ENCODE measurements at regions not wholly inside any gene's neighbourhood (a gene's known extent, or its start where the extent isn't known, plus 50 kb on each side); places are given as distances from the start of the nearest gene placed in this dataset.

- H3K27ac ChIP-seq (ENCODE audit: low read depth, low read length, severe bottlenecking) = no peak overlapping the region
- no peak overlapping the region for H3K4me3 ChIP-seq (ENCODE audit: extremely low read depth, insufficient read depth, low read length, poor library complexity, severe bottlenecking)
- H3K9me3 ChIP-seq (ENCODE audit: control insufficient read depth, low read length) = no peaks in the 10 kb centered on the region
- no peaks in the 10 kb centered on the region for H3K4me1 ChIP-seq (ENCODE audit: control insufficient read depth, insufficient read depth, low read length, poor library complexity, severe bottlenecking)
- WGBS, 2 experiments (ENCODE audit: insufficient coverage in 2 of 2) = 91 to 92% methylated on average over 5 to 11 of the region's 14 CpGs
- H3K36me3 ChIP-seq (ENCODE audit: control insufficient read depth, insufficient read depth, low read length) = no peaks in the 10 kb centered on the region
These were observed 1038.3 kb downstream of the AMY1C start for GRCh38 chr1:104787866-104788510.

- Histone ChIP-seq H3K4me1 (ENCODE audit: control insufficient read depth, insufficient read depth, low read length, poor library complexity, severe bottlenecking) (no peaks in the 10 kb centered on the region), H3K27ac (ENCODE audit: low read depth, low read length, severe bottlenecking) (no peak overlapping the region), H3K36me3 (ENCODE audit: control insufficient read depth, insufficient read depth, low read length) (no peaks in the 10 kb centered on the region), H3K9me3 (ENCODE audit: control insufficient read depth, low read length) (no peaks in the 10 kb centered on the region), H3K4me3 (ENCODE audit: extremely low read depth, insufficient read depth, low read length, poor library complexity, severe bottlenecking) (no peak overlapping the region)
- WGBS, 2 experiments (ENCODE audit: insufficient coverage in 2 of 2) = 100% methylated on average over 1 of the region's 4 CpGs
These were observed 1041.3 kb downstream of the AMY1C start for GRCh38 chr1:104791030-104791429.

DNA sequence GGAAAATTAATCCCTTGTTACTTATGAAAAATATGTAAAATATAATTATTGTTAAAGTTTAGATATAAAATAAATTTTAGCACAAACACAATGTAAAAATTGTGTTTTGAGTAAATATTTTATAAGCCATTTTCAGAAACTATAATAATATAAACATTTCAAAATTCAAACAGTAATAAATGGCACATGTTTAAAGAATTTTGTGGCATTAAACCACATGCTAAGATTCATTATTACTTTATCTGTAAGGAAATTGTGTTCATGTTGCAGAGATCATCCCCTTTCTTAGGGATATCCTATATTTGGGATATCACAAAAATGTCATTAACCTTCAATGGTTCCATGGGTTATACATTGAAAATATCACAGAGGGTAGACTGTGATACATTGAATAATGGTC lies 1044.3 kb downstream of the AMY1C start:
- Histone ChIP-seq H3K4me1 (ENCODE audit: control insufficient read depth, insufficient read depth, low read length, poor library complexity, severe bottlenecking) (no peaks in the 10 kb centered on the region), H3K27ac (ENCODE audit: low read depth, low read length, severe bottlenecking) (no peak overlapping the region), H3K4me3 (ENCODE audit: extremely low read depth, insufficient read depth, low read length, poor library complexity, severe bottlenecking) (no peak overlapping the region), H3K9me3 (ENCODE audit: control insufficient read depth, low read length) (no peaks in the 10 kb centered on the region), H3K36me3 (ENCODE audit: control insufficient read depth, insufficient read depth, low read length) (no peaks in the 10 kb centered on the region)

DNA sequence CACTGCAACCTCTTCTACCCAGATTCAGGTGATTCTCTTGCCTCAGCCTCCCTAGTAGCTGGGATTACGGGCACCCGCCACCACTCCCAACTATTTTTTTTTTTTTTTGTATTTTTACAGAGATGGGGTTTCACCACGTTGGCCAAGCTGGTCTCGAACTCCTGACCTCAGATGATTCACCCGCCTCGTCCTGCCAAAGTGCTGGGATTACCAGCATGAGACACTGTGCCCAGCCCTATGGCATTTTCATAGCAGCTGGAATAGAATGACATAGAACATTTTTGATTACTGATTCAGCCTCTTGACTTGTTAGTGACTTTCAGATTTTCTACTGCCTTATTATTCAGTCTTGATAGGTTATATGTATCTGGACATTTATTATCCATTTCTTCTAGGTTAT lies 1046.2 kb downstream of the AMY1C start:
- whole genome bisulfite sequencing, 2 experiments (ENCODE audit: insufficient coverage in 2 of 2) = 85 to 100% methylated on average over 1 to 4 of the region's 6 CpGs
- no peaks in the 10 kb centered on the region for H3K4me1 ChIP-seq (ENCODE audit: control insufficient read depth, insufficient read depth, low read length, poor library complexity, severe bottlenecking)

GRCh38 chr1:104797982-104798381 lies 1048.3 kb downstream of the AMY1C start:
- Histone ChIP-seq H3K9me3 (ENCODE audit: control insufficient read depth, low read length) (no peaks in the 10 kb centered on the region), H3K27ac (ENCODE audit: low read depth, low read length, severe bottlenecking) (no peak overlapping the region), H3K4me3 (ENCODE audit: extremely low read depth, insufficient read depth, low read length, poor library complexity, severe bottlenecking) (no peak overlapping the region), H3K4me1 (ENCODE audit: control insufficient read depth, insufficient read depth, low read length, poor library complexity, severe bottlenecking) (no peaks in the 10 kb centered on the region), H3K36me3 (ENCODE audit: control insufficient read depth, insufficient read depth, low read length) (no peaks in the 10 kb centered on the region)
- WGBS, 2 experiments (ENCODE audit: insufficient coverage in 2 of 2) = 76 to 100% methylated on average over 2 of the region's 2 CpGs

More for the DNA sequence above, 1046.2 kb downstream of the AMY1C start:
- Histone ChIP-seq H3K27ac (ENCODE audit: low read depth, low read length, severe bottlenecking) (no peak overlapping the region), H3K36me3 (ENCODE audit: control insufficient read depth, insufficient read depth, low read length) (no peaks in the 10 kb centered on the region), H3K4me3 (ENCODE audit: extremely low read depth, insufficient read depth, low read length, poor library complexity, severe bottlenecking) (no peak overlapping the region), H3K9me3 (ENCODE audit: control insufficient read depth, low read length) (no peaks in the 10 kb centered on the region)

DNA sequence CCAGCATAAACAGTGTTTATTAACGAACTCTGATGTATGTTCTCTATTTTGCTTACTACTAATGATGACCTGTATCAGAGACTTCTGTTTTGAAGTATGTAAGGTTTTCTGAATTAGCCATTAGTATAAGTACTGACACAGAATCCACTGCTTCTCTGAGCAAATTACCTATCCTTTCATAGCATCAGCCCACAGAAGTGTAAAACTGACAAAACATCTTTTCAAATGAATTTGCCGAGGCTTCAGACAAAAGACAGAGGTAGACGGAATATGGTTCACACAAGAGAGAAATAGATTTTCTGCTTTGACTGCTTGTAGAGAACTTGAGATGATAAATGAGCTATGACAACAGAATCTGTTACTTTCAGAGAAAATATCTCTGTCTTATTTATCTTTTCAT lies 1051.6 kb downstream of the AMY1C start:
- H3K9me3 ChIP-seq (ENCODE audit: control insufficient read depth, low read length) = no peaks in the 10 kb centered on the region
- no peaks in the 10 kb centered on the region for H3K4me1 ChIP-seq (ENCODE audit: control insufficient read depth, insufficient read depth, low read length, poor library complexity, severe bottlenecking)
- WGBS, 2 experiments (ENCODE audit: insufficient coverage in 2 of 2) = 100% methylated on average over 1 of the region's 3 CpGs; no CpG with 5 or more reads in 1 of the 2 experiments
- H3K36me3 ChIP-seq (ENCODE audit: control insufficient read depth, insufficient read depth, low read length) = no peaks in the 10 kb centered on the region
- no peak overlapping the region for H3K27ac ChIP-seq (ENCODE audit: low read depth, low read length, severe bottlenecking)
- no peak overlapping the region for H3K4me3 ChIP-seq (ENCODE audit: extremely low read depth, insufficient read depth, low read length, poor library complexity, severe bottlenecking)

- Histone ChIP-seq H3K27ac (ENCODE audit: low read depth, low read length, severe bottlenecking) (no peak overlapping the region), H3K9me3 (ENCODE audit: control insufficient read depth, low read length) (no peaks in the 10 kb centered on the region), H3K4me1 (ENCODE audit: control insufficient read depth, insufficient read depth, low read length, poor library complexity, severe bottlenecking) (no peaks in the 10 kb centered on the region), H3K4me3 (ENCODE audit: extremely low read depth, insufficient read depth, low read length, poor library complexity, severe bottlenecking) (no peak overlapping the region), H3K36me3 (ENCODE audit: control insufficient read depth, insufficient read depth, low read length) (no peaks in the 10 kb centered on the region)
- WGBS, 2 experiments (ENCODE audit: insufficient coverage in 2 of 2) = 100% methylated on average over 2 of the region's 2 CpGs
These were observed 1054.4 kb downstream of the AMY1C start for GRCh38 chr1:104804147-104804546.

- Histone ChIP-seq H3K9me3 (ENCODE audit: control insufficient read depth, low read length) (no peaks in the 10 kb centered on the region), H3K27ac (ENCODE audit: low read depth, low read length, severe bottlenecking) (no peak overlapping the region), H3K4me1 (ENCODE audit: control insufficient read depth, insufficient read depth, low read length, poor library complexity, severe bottlenecking) (no peaks in the 10 kb centered on the region), H3K36me3 (ENCODE audit: control insufficient read depth, insufficient read depth, low read length) (no peaks in the 10 kb centered on the region), H3K4me3 (ENCODE audit: extremely low read depth, insufficient read depth, low read length, poor library complexity, severe bottlenecking) (no peak overlapping the region)
- WGBS, 2 experiments (ENCODE audit: insufficient coverage in 2 of 2) = 100% methylated on average over 1 of the region's 2 CpGs; no CpG with 5 or more reads in 1 of the 2 experiments
These were observed 1057.9 kb downstream of the AMY1C start for GRCh38 chr1:104807590-104807989.

DNA sequence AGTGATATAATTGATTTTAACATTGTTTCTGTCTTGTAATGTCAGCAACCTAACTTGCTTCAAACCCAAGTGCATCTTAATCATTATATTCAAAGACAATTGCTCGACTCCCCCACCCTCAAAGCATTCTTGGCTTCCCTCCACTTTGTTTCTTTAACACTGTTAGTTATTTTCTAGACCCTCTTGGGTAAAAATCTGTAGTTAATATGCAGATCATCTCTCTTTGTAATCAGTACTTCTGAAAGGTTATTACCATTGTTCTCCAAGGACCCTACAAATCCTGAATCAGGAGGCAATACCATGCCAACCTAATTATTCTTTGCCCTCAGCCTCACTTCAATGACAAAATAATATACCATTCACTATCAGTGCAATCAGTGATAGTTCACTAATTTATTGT lies 1075.7 kb downstream of the AMY1C start:
- H3K9me3 ChIP-seq (ENCODE audit: control insufficient read depth, low read length) = no peaks in the 10 kb centered on the region
- H3K27ac ChIP-seq (ENCODE audit: low read depth, low read length, severe bottlenecking) = no peak overlapping the region
- H3K4me1 ChIP-seq (ENCODE audit: control insufficient read depth, insufficient read depth, low read length, poor library complexity, severe bottlenecking) = no peaks in the 10 kb centered on the region
- no peaks in the 10 kb centered on the region for H3K36me3 ChIP-seq (ENCODE audit: control insufficient read depth, insufficient read depth, low read length)
- no CpG with 5 or more reads among the region's 1 CpG for WGBS, 2 experiments (ENCODE audit: insufficient coverage in 2 of 2)
- no peak overlapping the region for H3K4me3 ChIP-seq (ENCODE audit: extremely low read depth, insufficient read depth, low read length, poor library complexity, severe bottlenecking)

DNA sequence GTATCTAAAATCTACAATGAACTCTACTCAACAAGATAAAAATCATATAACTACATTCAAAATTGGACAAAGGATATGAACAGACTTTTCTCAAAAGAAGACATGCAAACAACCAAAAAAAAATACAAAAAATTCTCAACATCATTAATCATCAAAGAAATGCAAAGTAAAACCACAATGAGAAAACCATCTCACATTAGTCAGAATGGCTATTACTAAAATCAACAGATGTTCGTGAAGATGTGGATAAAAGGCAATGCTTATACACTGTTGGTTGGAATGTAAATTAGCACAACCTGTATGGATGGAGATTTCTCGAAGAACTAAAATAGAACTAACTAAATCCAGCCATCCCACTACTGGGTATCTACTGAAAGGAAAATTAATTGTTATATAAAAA lies 1080.8 kb downstream of the AMY1C start:
- Histone ChIP-seq H3K4me3 (ENCODE audit: extremely low read depth, insufficient read depth, low read length, poor library complexity, severe bottlenecking) (no peak overlapping the region), H3K36me3 (ENCODE audit: control insufficient read depth, insufficient read depth, low read length) (no peaks in the 10 kb centered on the region), H3K9me3 (ENCODE audit: control insufficient read depth, low read length) (no peaks in the 10 kb centered on the region), H3K4me1 (ENCODE audit: control insufficient read depth, insufficient read depth, low read length, poor library complexity, severe bottlenecking) (no peaks in the 10 kb centered on the region), H3K27ac (ENCODE audit: low read depth, low read length, severe bottlenecking) (no peak overlapping the region)
- WGBS, 2 experiments (ENCODE audit: insufficient coverage in 2 of 2) = no CpG with 5 or more reads among the region's 2 CpGs

DNA sequence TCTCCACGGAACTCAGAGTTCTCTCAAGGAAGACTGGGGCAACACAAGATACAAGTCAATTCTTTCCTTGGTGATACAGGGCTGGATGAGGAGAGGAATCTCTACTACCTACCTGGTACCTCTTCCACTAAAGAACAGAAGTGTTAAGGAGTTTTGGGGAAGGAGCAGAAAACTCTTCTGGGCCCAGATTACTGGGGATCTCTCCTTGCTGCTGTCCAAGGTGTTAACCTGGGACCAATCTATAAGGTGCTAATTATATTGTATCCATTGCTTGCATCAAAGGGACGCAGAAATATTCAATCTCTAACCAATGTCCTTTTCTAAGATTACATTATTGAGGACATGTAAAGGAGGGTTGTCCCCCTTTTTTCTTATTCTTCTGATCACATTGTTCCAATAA lies 1102.5 kb downstream of the AMY1C start:
- no peaks in the 10 kb centered on the region for H3K9me3 ChIP-seq (ENCODE audit: control insufficient read depth, low read length)
- no peak overlapping the region for H3K4me3 ChIP-seq (ENCODE audit: extremely low read depth, insufficient read depth, low read length, poor library complexity, severe bottlenecking)
- no peaks in the 10 kb centered on the region for H3K36me3 ChIP-seq (ENCODE audit: control insufficient read depth, insufficient read depth, low read length)
- no peaks in the 10 kb centered on the region for H3K4me1 ChIP-seq (ENCODE audit: control insufficient read depth, insufficient read depth, low read length, poor library complexity, severe bottlenecking)
- no peak overlapping the region for H3K27ac ChIP-seq (ENCODE audit: low read depth, low read length, severe bottlenecking)
- 100% methylated on average over 1 of the region's 2 CpGs; no CpG with 5 or more reads in 1 of the 2 experiments for WGBS, 2 experiments (ENCODE audit: insufficient coverage in 2 of 2)
